ENCODE measurements at regions not wholly inside any gene's neighbourhood (a gene's known extent, or its start where the extent isn't known, plus 50 kb on each side); places are given as distances from the start of the nearest gene placed in this dataset.

DNA sequence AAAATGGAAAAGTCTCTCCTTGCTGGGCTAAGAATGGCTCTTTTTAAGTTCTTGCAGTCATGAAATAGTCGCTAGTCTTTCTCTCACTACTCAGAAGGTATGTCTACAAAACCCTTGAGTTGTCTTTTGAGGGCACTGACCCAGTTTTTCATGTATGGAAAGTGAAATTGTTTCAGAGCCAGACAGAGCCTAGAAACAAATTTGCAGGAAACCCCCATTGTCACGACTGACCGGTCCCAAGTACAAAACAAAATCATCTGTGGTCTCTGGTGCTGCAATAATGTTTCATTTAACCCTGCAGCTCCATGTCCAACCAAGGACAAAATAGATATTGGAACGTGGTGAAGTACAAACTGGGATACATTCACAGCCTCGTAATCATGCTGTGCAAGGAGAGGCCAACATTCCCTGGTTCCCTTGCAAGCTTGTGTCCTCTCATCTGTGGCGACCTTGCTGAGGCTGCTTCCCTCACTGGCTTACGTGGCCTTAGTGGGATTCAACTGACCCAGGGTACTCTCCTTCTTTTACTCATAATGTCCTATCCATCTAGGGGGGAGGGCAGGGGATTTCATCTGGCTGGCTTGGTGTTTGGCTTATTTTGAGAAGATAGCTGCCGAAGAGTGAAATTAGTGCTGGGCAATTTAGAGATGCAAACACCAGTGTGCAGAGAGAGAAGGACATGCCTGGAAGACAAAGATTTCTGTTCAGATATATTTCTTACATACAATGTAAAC lies 172.5 kb downstream of the IPMK start:
- H3K36me3 ChIP-seq: no peaks in the 10 kb centered on the region
- H3K4me3 ChIP-seq: no peak overlapping the region
- H3K4me1 ChIP-seq: no peaks in the 10 kb centered on the region
- H3K9me3 ChIP-seq: no peaks in the 10 kb centered on the region
- H3K27ac ChIP-seq: no peak overlapping the region
- intact Hi-C loops (cut with DNase I; ENCODE audit: low total_unique reads): no loop called here
- H3K27me3 ChIP-seq: no peaks in the 10 kb centered on the region
- TF ChIP-seq, protein P1, sequence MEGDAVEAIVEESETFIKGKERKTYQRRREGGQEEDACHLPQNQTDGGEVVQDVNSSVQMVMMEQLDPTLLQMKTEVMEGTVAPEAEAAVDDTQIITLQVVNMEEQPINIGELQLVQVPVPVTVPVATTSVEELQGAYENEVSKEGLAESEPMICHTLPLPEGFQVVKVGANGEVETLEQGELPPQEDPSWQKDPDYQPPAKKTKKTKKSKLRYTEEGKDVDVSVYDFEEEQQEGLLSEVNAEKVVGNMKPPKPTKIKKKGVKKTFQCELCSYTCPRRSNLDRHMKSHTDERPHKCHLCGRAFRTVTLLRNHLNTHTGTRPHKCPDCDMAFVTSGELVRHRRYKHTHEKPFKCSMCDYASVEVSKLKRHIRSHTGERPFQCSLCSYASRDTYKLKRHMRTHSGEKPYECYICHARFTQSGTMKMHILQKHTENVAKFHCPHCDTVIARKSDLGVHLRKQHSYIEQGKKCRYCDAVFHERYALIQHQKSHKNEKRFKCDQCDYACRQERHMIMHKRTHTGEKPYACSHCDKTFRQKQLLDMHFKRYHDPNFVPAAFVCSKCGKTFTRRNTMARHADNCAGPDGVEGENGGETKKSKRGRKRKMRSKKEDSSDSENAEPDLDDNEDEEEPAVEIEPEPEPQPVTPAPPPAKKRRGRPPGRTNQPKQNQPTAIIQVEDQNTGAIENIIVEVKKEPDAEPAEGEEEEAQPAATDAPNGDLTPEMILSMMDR (IDR thresholded peaks at IDR 0.05): no peak
- DNase-seq: no peak

DNA sequence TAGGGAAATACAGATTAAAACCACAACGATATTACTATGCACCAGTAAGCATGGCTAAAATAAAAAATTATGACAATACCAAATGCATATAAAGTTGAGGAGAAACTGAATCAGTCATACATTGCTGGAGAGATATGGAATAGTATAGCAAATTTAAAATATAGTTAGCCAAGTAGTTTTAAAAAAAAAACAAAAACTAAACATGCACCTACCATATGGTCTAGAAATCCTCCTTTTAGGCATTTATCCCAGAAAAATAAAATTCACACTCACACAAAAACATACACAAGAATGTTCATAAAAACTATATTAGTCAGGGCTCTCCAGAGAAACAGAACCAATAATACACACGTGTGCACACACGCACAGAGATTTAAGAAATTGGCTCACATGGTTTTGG lies 175.8 kb downstream of the IPMK start:
- intact Hi-C loops (cut with DNase I; ENCODE audit: low total_unique reads): no loop called here
- Histone ChIP-seq H3K27ac (no peak overlapping the region), H3K27me3 (no peaks in the 10 kb centered on the region), H3K4me1 (no peaks in the 10 kb centered on the region), H3K9me3 (no peaks in the 10 kb centered on the region), H3K4me3 (no peak overlapping the region), H3K36me3 (no peaks in the 10 kb centered on the region)
- DNase-seq: no peak
- TF ChIP-seq, protein P1 (IDR thresholded peaks at IDR 0.05): no peak

DNA sequence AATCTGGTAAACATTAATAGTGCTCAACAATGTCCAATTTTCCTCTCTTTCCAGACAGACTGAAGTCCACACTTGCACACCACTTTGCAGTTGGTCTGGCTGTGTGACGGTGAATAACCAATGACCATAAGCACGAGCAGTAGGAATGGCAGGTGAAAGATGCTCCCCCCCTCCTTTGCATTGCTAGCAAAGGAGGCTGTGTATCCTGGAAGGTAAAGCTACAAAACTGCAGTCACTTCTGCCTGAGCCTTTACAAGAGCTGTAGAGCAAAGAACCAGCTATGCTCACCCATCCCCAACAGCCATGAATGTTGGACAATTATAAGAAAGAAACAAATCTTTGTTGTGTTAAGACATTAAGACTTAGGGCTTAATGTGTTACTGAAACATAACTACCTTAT lies 178.0 kb downstream of the IPMK start:
- no peaks in the 10 kb centered on the region for H3K4me1 ChIP-seq
- no peak for DNase-seq
- no peak overlapping the region for H3K27ac ChIP-seq
- TF ChIP-seq, protein P1 (IDR thresholded peaks at IDR 0.05): no peak
- no peak overlapping the region for H3K4me3 ChIP-seq
- no peaks in the 10 kb centered on the region for H3K9me3 ChIP-seq
- no peaks in the 10 kb centered on the region for H3K27me3 ChIP-seq
- H3K36me3 ChIP-seq: no peaks in the 10 kb centered on the region
- intact Hi-C loops (cut with DNase I; ENCODE audit: low total_unique reads): no loop called here

DNA sequence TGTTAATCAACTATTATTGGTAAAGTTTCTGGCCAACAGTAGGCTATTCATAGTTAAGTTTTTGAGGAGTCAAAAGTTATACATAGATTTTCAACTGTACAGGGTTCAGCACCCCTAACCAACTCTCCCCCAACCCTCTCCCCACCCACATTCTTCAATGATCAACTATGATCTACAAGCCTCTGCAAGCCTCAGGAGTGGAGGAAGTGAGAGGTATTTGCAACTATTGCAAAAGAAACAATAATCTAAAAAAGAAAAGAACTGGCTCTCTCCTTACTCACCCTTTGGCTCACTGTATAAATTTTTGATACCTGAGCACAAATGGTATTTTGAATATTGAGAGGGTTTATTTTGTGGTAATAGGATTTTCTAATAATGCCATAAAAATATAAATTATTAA lies 179.8 kb downstream of the IPMK start:
- no peaks in the 10 kb centered on the region for H3K27me3 ChIP-seq
- no peaks in the 10 kb centered on the region for H3K9me3 ChIP-seq
- no peaks in the 10 kb centered on the region for H3K4me1 ChIP-seq
- intact Hi-C loops (cut with DNase I; ENCODE audit: low total_unique reads): no loop called here
- no peak for DNase-seq
- TF ChIP-seq, protein P1 (IDR thresholded peaks at IDR 0.05): no peak
- H3K4me3 ChIP-seq: no peak overlapping the region
- H3K36me3 ChIP-seq: no peaks in the 10 kb centered on the region
- H3K27ac ChIP-seq: no peak overlapping the region

DNA sequence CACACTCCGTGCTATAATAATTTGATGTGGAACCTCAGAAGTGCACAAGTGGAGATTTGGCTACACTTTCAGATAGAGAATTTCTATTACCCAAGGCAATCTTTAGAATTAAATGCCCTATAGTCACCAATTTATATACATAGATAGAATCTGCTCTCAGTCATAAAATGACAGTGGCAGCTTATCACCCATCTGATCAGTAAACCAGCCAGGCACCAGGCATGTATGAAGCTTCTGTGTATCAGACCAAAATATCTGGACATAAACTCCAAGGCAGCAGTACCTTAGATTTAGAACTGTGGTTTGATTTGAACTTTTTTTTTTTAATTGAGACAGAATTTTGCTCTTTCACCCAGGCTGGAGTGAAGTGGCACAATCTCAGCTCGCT lies 180.9 kb downstream of the IPMK start:
- Histone ChIP-seq H3K9me3 (no peaks in the 10 kb centered on the region), H3K36me3 (no peaks in the 10 kb centered on the region), H3K27ac (no peak overlapping the region), H3K27me3 (no peaks in the 10 kb centered on the region), H3K4me1 (no peaks in the 10 kb centered on the region), H3K4me3 (no peak overlapping the region)
- intact Hi-C loops (cut with DNase I; ENCODE audit: low total_unique reads): no loop called here
- no peak for DNase-seq
- TF ChIP-seq, protein P1 (IDR thresholded peaks at IDR 0.05): no peak

Data from tibial artery (tissue), 4 donors.